GM21717 (cell line): ENCODE measurements at regions not wholly inside any gene's neighbourhood (a gene's known extent, or its start where the extent isn't known, plus 50 kb on each side); places are given as distances from the start of the nearest gene placed in this dataset.

ENCODE experiments used
- ATAC-seq: cut with Tn5 transposase; IDR thresholded peaks from one replicate; pipeline ENCODE4 v1.9.1; 2021; ENCODE audit warnings: mild to moderate bottlenecking, moderate library complexity; ENCODE audit not compliant: unreplicated experiment

GRCh38 chr15:95910643-95911212, 419.8 kb upstream of the NR2F2 start:
- no peak for ATAC-seq

- ATAC-seq, result no peak
Measured at GRCh38 chr15:95911570-95912279, 418.8 kb upstream of the NR2F2 start.

- ATAC-seq, result no peak
Measured at GRCh38 chr15:95912280-95912625, 418.2 kb upstream of the NR2F2 start.

GRCh38 chr15:95912728-95913127, 417.8 kb upstream of the NR2F2 start:
- no peak for ATAC-seq

- no peak for ATAC-seq
Measured at GRCh38 chr15:95916568-95916967, 413.9 kb upstream of the NR2F2 start.

- ATAC-seq, result no peak
Measured at GRCh38 chr15:95918525-95918924, 412.0 kb upstream of the NR2F2 start.

- ATAC-seq, result no peak
Measured at GRCh38 chr15:95919460-95919859, 411.0 kb upstream of the NR2F2 start.

GRCh38 chr15:95921404-95921803, 409.1 kb upstream of the NR2F2 start:
- no peak for ATAC-seq

GRCh38 chr15:95922431-95922830, 408.1 kb upstream of the NR2F2 start:
- ATAC-seq, result no peak

GRCh38 chr15:95923792-95924191, 406.7 kb upstream of the NR2F2 start:
- no peak for ATAC-seq

GRCh38 chr15:95928822-95929221, 401.7 kb upstream of the NR2F2 start:
- ATAC-seq, result no peak

- ATAC-seq, result no peak
Measured at GRCh38 chr15:95929232-95929846, 401.2 kb upstream of the NR2F2 start.

- no peak for ATAC-seq
Measured at GRCh38 chr15:95930659-95931375, 399.7 kb upstream of the NR2F2 start.

- ATAC-seq, result no peak
Measured at GRCh38 chr15:95931619-95932018, 398.9 kb upstream of the NR2F2 start.

GRCh38 chr15:95932141-95932540, 398.4 kb upstream of the NR2F2 start:
- no peak for ATAC-seq

- no peak for ATAC-seq
Measured at GRCh38 chr15:95932676-95933075, 397.8 kb upstream of the NR2F2 start.

- no peak for ATAC-seq
Measured at GRCh38 chr15:95935852-95936251, 394.6 kb upstream of the NR2F2 start.

GRCh38 chr15:95937128-95937528, 393.4 kb upstream of the NR2F2 start:
- ATAC-seq, result no peak

GRCh38 chr15:95940431-95940985, 390.0 kb upstream of the NR2F2 start:
- ATAC-seq, result no peak

GRCh38 chr15:95944193-95944592, 386.3 kb upstream of the NR2F2 start:
- ATAC-seq, result no peak

- no peak for ATAC-seq
Measured at GRCh38 chr15:95944661-95945255, 385.7 kb upstream of the NR2F2 start.
